H1 (cell line): ENCODE measurements at regions not wholly inside any gene's neighbourhood (a gene's known extent, or its start where the extent isn't known, plus 50 kb on each side); places are given as distances from the start of the nearest gene placed in this dataset.

Source experiments
- CHD7 ChIP-seq: fragments of 300-600 bp; sonication (generic); IDR thresholded peaks from 2 replicates; pipeline ENCODE4 v1.7.1; 2012; ENCODE audit warnings: low read length, moderate library complexity, mild to moderate bottlenecking, inconsistent platforms; ENCODE audit not compliant: insufficient replicate concordance
- CTCF ChIP-seq, 3 experiments: IDR thresholded peaks; 1 replicate in 2 of 3; 2 replicates in 1 of 3; pipeline versions ENCODE4 v1.5.1 to v1.6.1; 2011; ENCODE audit warnings: low read length in 3 of 3, mild to moderate bottlenecking in 3 of 3, inconsistent platforms in 2 of 3, low read depth in 1 of 3, moderate library complexity in 1 of 3; ENCODE audit not compliant: insufficient read depth in 1 of 3; ENCODE audit errors: control extremely low read depth in 1 of 3
- POU5F1 ChIP-seq: IDR thresholded peaks from 2 replicates; pipeline ENCODE4 v1.6.1; 2011; ENCODE audit warnings: low read depth, mild to moderate bottlenecking, low read length, moderate library complexity

GRCh38 chr9:19642256-19642655, 146.6 kb downstream of the SLC24A2 start (continued):
- no peak for TF ChIP-seq CTCF (IDR thresholded peaks at IDR 0.05; ENCODE audit: control extremely low read depth in 1 of 3, insufficient read depth in 1 of 3, low read depth in 1 of 3, low read length in 3 of 3)
- TF ChIP-seq POU5F1, result no peak
- TF ChIP-seq CHD7, result no peak
- TF ChIP-seq, all 59 proteins: peak for 0
